Brain microvascular endothelial cell (primary cell): ENCODE measurements at regions not wholly inside any gene's neighbourhood (a gene's known extent, or its start where the extent isn't known, plus 50 kb on each side); places are given as distances from the start of the nearest gene placed in this dataset.

Experiments
- DNase-seq: peaks from one replicate; pipeline ENCODE4 v3.0.0-alpha.2; 2020
- H3K27ac ChIP-seq: fragments of 250-450 bp; sonication (Bioruptor Pico); 2 replicates; pipeline ENCODE4 v1.5.1; 2020; ENCODE audit warnings: mild to moderate bottlenecking, moderate library complexity
- H3K27me3 ChIP-seq: fragments of 250-450 bp; sonication (Bioruptor Pico); replicated peaks from 2 replicates; pipeline ENCODE4 v1.5.1; 2020; ENCODE audit warnings: mild to moderate bottlenecking
- H3K36me3 ChIP-seq: fragments of 250-450 bp; sonication (Bioruptor Pico); replicated peaks from 2 replicates; pipeline ENCODE4 v1.5.1; 2020; ENCODE audit warnings: mild to moderate bottlenecking
- H3K4me3 ChIP-seq: 2 replicates; pipeline ENCODE4 v1.5.1; 2011; ENCODE audit warnings: low read depth, mild to moderate bottlenecking, control low read depth, low read length, moderate library complexity
- in situ Hi-C: cut with HindIII; loops from 2 replicates; pipeline ENCODE4 v1.10.0; 2017; ENCODE audit warnings: low sequenced_read_pairs, low pct_ligation_motif_present
- TF ChIP-seq, protein P1 (sequence below): IDR thresholded peaks from 2 replicates; pipeline ENCODE4 v1.5.1; 2011; ENCODE audit warnings: low read depth, mild to moderate bottlenecking, moderate library complexity, low read length, control low read depth, inconsistent platforms; ENCODE audit errors: missing control alignments

DNA sequence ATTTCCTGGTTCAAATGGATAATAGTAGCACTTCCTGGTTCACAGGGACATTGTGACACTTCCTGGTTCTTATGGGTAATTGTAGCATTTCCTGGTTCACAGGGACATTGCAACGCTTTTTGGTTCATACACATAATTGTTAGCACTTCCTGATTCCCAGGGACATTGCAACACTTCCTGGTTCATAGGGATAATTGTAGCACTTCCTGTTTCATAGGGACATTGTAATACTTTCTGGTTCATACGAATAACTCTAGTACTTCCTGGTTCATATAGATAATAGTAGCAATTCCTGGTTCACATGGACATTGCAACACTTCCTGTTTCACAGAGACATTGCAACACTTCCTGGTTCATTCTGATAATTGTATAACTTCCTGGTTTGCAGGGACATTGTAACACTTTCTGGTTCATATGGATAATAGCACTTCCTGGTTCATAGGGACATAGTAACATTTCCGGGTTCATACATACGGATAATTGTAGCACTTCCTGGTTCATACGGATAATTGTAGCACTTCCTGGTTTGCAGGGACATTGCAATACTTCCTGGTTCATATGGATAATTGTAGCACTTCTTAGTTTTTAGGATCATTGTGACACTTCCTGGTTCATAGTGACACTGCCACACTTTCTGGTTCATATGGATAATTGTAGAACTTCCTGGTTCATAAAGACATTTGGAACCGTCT lies 61.6 kb upstream of the CD99 start:
- TF ChIP-seq, protein P1, sequence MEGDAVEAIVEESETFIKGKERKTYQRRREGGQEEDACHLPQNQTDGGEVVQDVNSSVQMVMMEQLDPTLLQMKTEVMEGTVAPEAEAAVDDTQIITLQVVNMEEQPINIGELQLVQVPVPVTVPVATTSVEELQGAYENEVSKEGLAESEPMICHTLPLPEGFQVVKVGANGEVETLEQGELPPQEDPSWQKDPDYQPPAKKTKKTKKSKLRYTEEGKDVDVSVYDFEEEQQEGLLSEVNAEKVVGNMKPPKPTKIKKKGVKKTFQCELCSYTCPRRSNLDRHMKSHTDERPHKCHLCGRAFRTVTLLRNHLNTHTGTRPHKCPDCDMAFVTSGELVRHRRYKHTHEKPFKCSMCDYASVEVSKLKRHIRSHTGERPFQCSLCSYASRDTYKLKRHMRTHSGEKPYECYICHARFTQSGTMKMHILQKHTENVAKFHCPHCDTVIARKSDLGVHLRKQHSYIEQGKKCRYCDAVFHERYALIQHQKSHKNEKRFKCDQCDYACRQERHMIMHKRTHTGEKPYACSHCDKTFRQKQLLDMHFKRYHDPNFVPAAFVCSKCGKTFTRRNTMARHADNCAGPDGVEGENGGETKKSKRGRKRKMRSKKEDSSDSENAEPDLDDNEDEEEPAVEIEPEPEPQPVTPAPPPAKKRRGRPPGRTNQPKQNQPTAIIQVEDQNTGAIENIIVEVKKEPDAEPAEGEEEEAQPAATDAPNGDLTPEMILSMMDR = no peak
- in situ Hi-C loops = no loop called here
- Histone ChIP-seq H3K36me3 (peaks cover 22% of the 10 kb centered on the region), H3K4me3 (no peak overlapping the region), H3K27me3 (no peaks in the 10 kb centered on the region), H3K27ac (no peak overlapping the region)
- no peak for DNase-seq

- Histone ChIP-seq H3K36me3 (peaks cover 22% of the 10 kb centered on the region), H3K27ac (no peak overlapping the region), H3K27me3 (no peaks in the 10 kb centered on the region), H3K4me3 (no peak overlapping the region)
- TF ChIP-seq, protein P1 = no peak
- DNase-seq = no peak
- in situ Hi-C loops = no loop called here
Observed at GRCh38 chrX:2628751-2629315, 62.3 kb upstream of the CD99 start.

DNA sequence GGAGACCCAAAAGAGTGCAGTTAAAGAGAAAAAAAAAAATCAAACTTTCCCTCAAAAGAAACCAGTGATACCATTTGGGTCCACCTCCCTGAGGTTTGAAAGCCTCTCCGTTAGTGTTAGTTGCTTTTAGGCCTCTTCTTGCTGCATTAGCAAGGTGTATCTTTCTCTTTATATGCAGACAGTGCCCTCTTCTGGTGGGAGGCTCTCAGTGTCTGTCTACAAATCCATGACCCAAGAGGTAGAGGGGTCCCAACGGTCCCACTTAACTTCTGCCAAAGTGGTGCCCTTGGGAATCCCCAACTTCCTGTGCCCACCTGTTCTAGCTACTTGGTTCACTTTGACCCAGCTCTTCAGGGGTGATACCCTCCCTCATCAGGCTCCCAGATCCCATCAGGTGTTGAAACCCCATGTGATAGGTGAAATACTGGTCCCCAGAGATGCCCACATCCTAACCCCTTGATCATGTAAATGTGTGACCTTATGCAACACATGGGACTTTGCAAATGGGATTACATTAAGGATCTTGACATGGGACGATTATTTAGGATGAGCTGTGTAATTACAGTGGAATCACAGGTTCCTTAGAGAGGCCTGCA lies 63.7 kb upstream of the CD99 start:
- TF ChIP-seq, protein P1 = peak; percentile 66
- Histone ChIP-seq H3K36me3 (peaks cover 29% of the 10 kb centered on the region), H3K27ac (no peak overlapping the region), H3K4me3 (no peak overlapping the region), H3K27me3 (no peaks in the 10 kb centered on the region)
- DNase-seq = peak; percentile 16
- in situ Hi-C loops = no loop called here

DNA sequence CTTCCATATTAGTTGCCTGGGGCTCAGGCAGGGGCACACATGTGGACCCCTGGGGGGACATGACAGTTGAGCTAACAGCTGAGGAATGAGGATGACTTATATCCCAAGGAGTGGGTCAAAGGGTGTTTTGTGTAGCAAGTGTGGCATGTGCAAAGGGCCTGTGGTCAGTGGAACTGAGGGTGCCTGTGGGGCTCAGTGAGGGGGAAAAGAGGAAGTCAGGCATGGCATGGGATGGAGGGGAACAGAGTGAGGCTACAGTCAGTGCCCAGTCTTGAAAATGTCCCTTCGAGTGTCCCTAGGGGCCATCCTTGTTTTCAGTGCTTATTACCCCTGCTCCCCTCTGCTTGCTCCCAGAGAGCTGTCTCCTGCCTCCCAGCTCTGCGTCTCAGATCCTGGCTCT lies 64.3 kb upstream of the CD99 start:
- H3K4me3 ChIP-seq = no peak overlapping the region
- no peak for DNase-seq
- no peaks in the 10 kb centered on the region for H3K27me3 ChIP-seq
- H3K36me3 ChIP-seq = peaks cover 29% of the 10 kb centered on the region
- in situ Hi-C loops = no loop called here
- H3K27ac ChIP-seq = no peak overlapping the region
- TF ChIP-seq, protein P1 = no peak

GRCh38 chrX:2620576-2620975 lies 70.5 kb upstream of the CD99 start:
- Histone ChIP-seq H3K27ac (no peak overlapping the region), H3K4me3 (no peak overlapping the region), H3K36me3 (peaks cover 16% of the 10 kb centered on the region), H3K27me3 (no peaks in the 10 kb centered on the region)
- in situ Hi-C loops = no loop called here
- TF ChIP-seq, protein P1 = no peak
- no peak for DNase-seq
